ENCODE measurements at regions not wholly inside any gene's neighbourhood (a gene's known extent, or its start where the extent isn't known, plus 50 kb on each side); places are given as distances from the start of the nearest gene placed in this dataset.

DNA sequence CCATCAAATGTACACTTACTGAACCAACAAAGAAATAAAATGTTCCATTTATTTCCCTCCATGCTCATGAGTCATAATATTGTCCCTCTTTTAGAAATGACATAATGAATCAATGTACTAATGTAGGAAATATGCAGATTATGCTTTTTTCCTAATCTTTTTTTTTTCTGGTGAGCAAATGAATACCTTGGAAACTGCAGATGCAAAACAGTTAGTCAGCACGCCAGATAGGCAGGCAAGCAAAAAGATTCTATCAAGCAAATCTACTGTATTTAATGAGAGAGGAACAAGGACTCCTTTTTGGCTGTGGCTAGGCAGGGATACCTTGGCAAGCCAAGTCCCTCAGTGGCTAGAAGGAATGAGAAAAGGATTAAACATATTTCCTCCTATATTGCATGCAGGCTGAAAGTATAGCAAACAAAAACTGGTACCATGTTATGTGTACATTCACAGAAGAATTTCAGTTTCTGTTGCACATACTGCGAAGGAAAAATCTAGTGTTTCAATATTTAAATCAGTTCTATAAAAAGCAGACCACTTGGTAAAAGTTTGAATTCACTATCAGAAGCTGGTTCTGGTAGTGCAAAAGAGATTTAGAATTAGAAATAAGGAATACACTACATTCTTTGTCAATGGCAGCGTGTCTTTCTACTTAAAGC, 605.4 kb downstream of the TLE1 start:
- TF ChIP-seq POLR2AphosphoS5 (IDR thresholded peaks at IDR 0.05; ENCODE audit: borderline replicate concordance, low read depth, low read length), result no peak
- TF ChIP-seq FOXP2 (optimal IDR thresholded peaks at IDR 0.05; ENCODE audit: control extremely low read depth, extremely low read length, insufficient read depth), result no peak
